Tibial nerve (tissue), 4 donors: ENCODE measurements at regions not wholly inside any gene's neighbourhood (a gene's known extent, or its start where the extent isn't known, plus 50 kb on each side); places are given as distances from the start of the nearest gene placed in this dataset.

Experiments
- DNase-seq, 2 donors: peaks; one replicate each; pipeline ENCODE4 v3.0.0-alpha.2; 2019; ENCODE audit warnings: low spot score in 2 of 2
- H3K27ac ChIP-seq, 4 donors: fragments of 200-600 bp; sonication (generic) in 3 of 4; one replicate each; pipeline ENCODE4 v1.5.1; 2017 to 2019; ENCODE audit warnings: mild to moderate bottlenecking in 1 of 4
- H3K27me3 ChIP-seq, 2 donors: fragments of 200-600 bp; sonication (generic) in 1 of 2; one replicate each; pipeline versions ENCODE4 v1.5.1 to v1.6.0; 2017 to 2019
- H3K36me3 ChIP-seq, 3 donors: fragments of 200-600 bp; sonication (generic); one replicate each; pipeline ENCODE4 v1.5.1; 2018 to 2019
- H3K4me1 ChIP-seq, 4 donors: fragments of 200-600 bp; sonication (generic) in 3 of 4; one replicate each; pipeline ENCODE4 v1.5.1; 2017 to 2019
- H3K4me3 ChIP-seq, 4 donors: fragments of 200-600 bp; sonication (generic) in 3 of 4; one replicate each; pipeline ENCODE4 v1.5.1; 2017 to 2019; ENCODE audit warnings: mild to moderate bottlenecking in 1 of 4, moderate library complexity in 1 of 4
- H3K9me3 ChIP-seq, 4 donors: fragments of 200-600 bp; sonication (generic) in 3 of 4; one replicate each; pipeline ENCODE4 v1.5.1; 2017 to 2019
- CTCF ChIP-seq, 5 experiments: fragments of 200-600 bp in 3 of 5; fragments of 450-650 bp in 2 of 5; sonication (generic) in 3 of 5; IDR thresholded peaks; one replicate each; pipeline ENCODE4 v1.5.1; 2016 to 2019; ENCODE audit warnings: antibody characterized with exemption in 5 of 5, mild to moderate bottlenecking in 3 of 5, moderate library complexity in 2 of 5
- EP300 ChIP-seq, 2 donors: sonication (generic); formaldehyde crosslinking; IDR thresholded peaks; one replicate each; pipeline ENCODE4 v1.6.1; 2017; ENCODE audit warnings: antibody characterized with exemption in 2 of 2, mild to moderate bottlenecking in 1 of 2
- POLR2A ChIP-seq, 2 donors: fragments of 450-650 bp; IDR thresholded peaks; one replicate each; pipeline ENCODE4 v1.6.1; 2017; ENCODE audit warnings: antibody characterized with exemption in 2 of 2, mild to moderate bottlenecking in 2 of 2, moderate library complexity in 2 of 2
- WGBS, 2 donors: methylation state at CpG; one replicate each; pipeline ENCODE4 v1.1.5; 2018; 5-methylcytosine and 5-hydroxymethylcytosine counted together

GRCh38 chr18:2354292-2354691 is 217.0 kb downstream of the METTL4 start:
- WGBS, 2 donors: 82 to 86% methylated on average over 5 of the region's 5 CpGs
- no peaks in the 10 kb centered on the region for H3K4me1 ChIP-seq
- TF ChIP-seq CTCF (IDR thresholded peaks at IDR 0.05): no peak
- TF ChIP-seq EP300 (IDR thresholded peaks at IDR 0.05): no peak
- no peak for TF ChIP-seq POLR2A (IDR thresholded peaks at IDR 0.05)

GRCh38 chr18:2356906-2357305 is 214.4 kb downstream of the METTL4 start:
- Histone ChIP-seq H3K27ac (no peak overlapping the region), H3K36me3 (no peaks in the 10 kb centered on the region), H3K9me3 (no peaks in the 10 kb centered on the region), H3K4me1 (no peaks in the 10 kb centered on the region), H3K4me3 (no peak overlapping the region), H3K27me3 (no peaks in the 10 kb centered on the region)
- 91 to 93% methylated on average over 5 of the region's 5 CpGs for WGBS, 2 donors
- DNase-seq: no peak
- no peak for TF ChIP-seq EP300 (IDR thresholded peaks at IDR 0.05)
- TF ChIP-seq CTCF (IDR thresholded peaks at IDR 0.05): no peak
- TF ChIP-seq POLR2A (IDR thresholded peaks at IDR 0.05): no peak

More at GRCh38 chr18:2354292-2354691, 217.0 kb downstream of the METTL4 start:
- Histone ChIP-seq H3K27ac (no peak overlapping the region), H3K36me3 (no peaks in the 10 kb centered on the region), H3K27me3 (no peaks in the 10 kb centered on the region), H3K9me3 (no peaks in the 10 kb centered on the region), H3K4me3 (no peak overlapping the region)
- no peak for DNase-seq

GRCh38 chr18:2360861-2361260 is 210.4 kb downstream of the METTL4 start:
- Histone ChIP-seq H3K36me3 (no peaks in the 10 kb centered on the region), H3K9me3 (no peaks in the 10 kb centered on the region), H3K27ac (no peak overlapping the region), H3K4me3 (no peak overlapping the region), H3K27me3 (no peaks in the 10 kb centered on the region), H3K4me1 (no peaks in the 10 kb centered on the region)
- WGBS, 2 donors: 61 to 70% methylated on average over 1 of the region's 1 CpG
- no peak for TF ChIP-seq EP300 (IDR thresholded peaks at IDR 0.05)
- TF ChIP-seq POLR2A (IDR thresholded peaks at IDR 0.05): no peak
- TF ChIP-seq CTCF (IDR thresholded peaks at IDR 0.05): no peak
- DNase-seq: no peak

- Histone ChIP-seq H3K36me3 (no peaks in the 10 kb centered on the region), H3K4me1 (no peaks in the 10 kb centered on the region), H3K27ac (no peak overlapping the region), H3K27me3 (no peaks in the 10 kb centered on the region), H3K4me3 (no peak overlapping the region), H3K9me3 (peaks cover 0 to 2% (median 0%) of the 10 kb centered on the region in 4 donors)
- no peak for DNase-seq
- no peak for TF ChIP-seq EP300 (IDR thresholded peaks at IDR 0.05)
- TF ChIP-seq POLR2A (IDR thresholded peaks at IDR 0.05): no peak
- TF ChIP-seq CTCF (IDR thresholded peaks at IDR 0.05): no peak
- WGBS, 2 donors: 86 to 88% methylated on average over 3 of the region's 3 CpGs
These were observed 203.2 kb downstream of the METTL4 start for GRCh38 chr18:2368102-2368501.

- H3K4me3 ChIP-seq: no peak overlapping the region
- peaks cover 0 to 7% (median 0%) of the 10 kb centered on the region in 4 donors for H3K9me3 ChIP-seq
- H3K36me3 ChIP-seq: no peaks in the 10 kb centered on the region
- 79 to 92% methylated on average over 2 of the region's 2 CpGs for WGBS, 2 donors
- no peak for DNase-seq
- H3K27ac ChIP-seq: no peak overlapping the region
- no peaks in the 10 kb centered on the region for H3K4me1 ChIP-seq
- no peaks in the 10 kb centered on the region for H3K27me3 ChIP-seq
- TF ChIP-seq POLR2A (IDR thresholded peaks at IDR 0.05): no peak
- no peak for TF ChIP-seq CTCF (IDR thresholded peaks at IDR 0.05)
- TF ChIP-seq EP300 (IDR thresholded peaks at IDR 0.05): no peak
These were observed 194.6 kb downstream of the METTL4 start for GRCh38 chr18:2376707-2377106.
